ENCODE measurements at regions not wholly inside any gene's neighbourhood (a gene's known extent, or its start where the extent isn't known, plus 50 kb on each side); places are given as distances from the start of the nearest gene placed in this dataset.

- DNase-seq (ENCODE audit: low spot score): no peak
These were observed 75.8 kb downstream of the DAD1 start for GRCh38 chr14:22513066-22513812.

- no peak for DNase-seq (ENCODE audit: low spot score)
These were observed 76.8 kb downstream of the DAD1 start for GRCh38 chr14:22512106-22512814.

- no peak for DNase-seq (ENCODE audit: low spot score)
These were observed 78.4 kb downstream of the DAD1 start for GRCh38 chr14:22510527-22511110.

GRCh38 chr14:22509751-22510300, 79.2 kb downstream of the DAD1 start:
- no peak for DNase-seq (ENCODE audit: low spot score)

- no peak for DNase-seq (ENCODE audit: low spot score)
These were observed 79.9 kb downstream of the DAD1 start for GRCh38 chr14:22509036-22509709.

GRCh38 chr14:22508662-22509035, 80.4 kb downstream of the DAD1 start:
- DNase-seq (ENCODE audit: low spot score): no peak

GRCh38 chr14:22508150-22508457, 80.9 kb downstream of the DAD1 start:
- no peak for DNase-seq (ENCODE audit: low spot score)

GRCh38 chr14:22506778-22507351, 82.2 kb downstream of the DAD1 start:
- DNase-seq (ENCODE audit: low spot score): no peak

GRCh38 chr14:22506378-22506710, 82.7 kb downstream of the DAD1 start:
- no peak for DNase-seq (ENCODE audit: low spot score)

- no peak for DNase-seq (ENCODE audit: low spot score)
These were observed 83.2 kb downstream of the DAD1 start for GRCh38 chr14:22505697-22506377.

- no peak for DNase-seq (ENCODE audit: low spot score)
These were observed 83.7 kb downstream of the DAD1 start for GRCh38 chr14:22505309-22505696.

- DNase-seq (ENCODE audit: low spot score): no peak
These were observed 86.5 kb downstream of the DAD1 start for GRCh38 chr14:22502551-22502950.

GRCh38 chr14:22502007-22502406, 87.0 kb downstream of the DAD1 start:
- DNase-seq (ENCODE audit: low spot score): peak; percentile 30

GRCh38 chr14:22500954-22501726, 87.9 kb downstream of the DAD1 start:
- DNase-seq (ENCODE audit: low spot score): no peak

GRCh38 chr14:22500525-22500924, 88.5 kb downstream of the DAD1 start:
- no peak for DNase-seq (ENCODE audit: low spot score)

- DNase-seq (ENCODE audit: low spot score): no peak
These were observed 91.3 kb downstream of the DAD1 start for GRCh38 chr14:22497671-22498093.

GRCh38 chr14:22497144-22497423, 91.9 kb downstream of the DAD1 start:
- DNase-seq (ENCODE audit: low spot score): no peak

- DNase-seq (ENCODE audit: low spot score): no peak
These were observed 94.4 kb downstream of the DAD1 start for GRCh38 chr14:22494486-22495135.

GRCh38 chr14:22493753-22494152, 95.3 kb downstream of the DAD1 start:
- DNase-seq (ENCODE audit: low spot score): no peak
